ENCODE measurements at regions not wholly inside any gene's neighbourhood (a gene's known extent, or its start where the extent isn't known, plus 50 kb on each side); places are given as distances from the start of the nearest gene placed in this dataset.
"Not testable (repeated sequence)": the region's sequence is repeated elsewhere in the genome, so short reads cannot be mapped to it uniquely, and the experiment has no call there.

GRCh38 chr17:22158364-22158763 is 466.0 kb downstream of the KCNJ18 start:
- Histone ChIP-seq H3K4me3 (no peak overlapping the region), H3K9me3 (replicated peaks) (no peaks in the 10 kb centered on the region), H3K36me3 (no peaks in the 10 kb centered on the region), H3K27me3 (ENCODE audit: low read depth) (no peaks in the 10 kb centered on the region), H3K27ac (replicated peaks) (no peak overlapping the region), H3K4me1 (no peaks in the 10 kb centered on the region)
- TF ChIP-seq CTCF (IDR thresholded peaks at IDR 0.05; ENCODE audit: borderline replicate concordance), result no peak
- DNase-seq, result no peak
- intact Hi-C loops (cut with micrococcal nuclease), result no loop called here

GRCh38 chr17:22161376-22161775 is 469.1 kb downstream of the KCNJ18 start:
- no peak for TF ChIP-seq CTCF (IDR thresholded peaks at IDR 0.05; ENCODE audit: borderline replicate concordance)
- intact Hi-C loops (cut with micrococcal nuclease), result no loop called here

GRCh38 chr17:22171631-22172030 is 479.3 kb downstream of the KCNJ18 start:
- intact Hi-C loops (cut with micrococcal nuclease), result no loop called here
- no peak for DNase-seq
- Histone ChIP-seq H3K27me3 (ENCODE audit: low read depth) (no peaks in the 10 kb centered on the region), H3K4me3 (no peak overlapping the region), H3K27ac (replicated peaks) (no peak overlapping the region), H3K9me3 (replicated peaks) (peaks cover 17% of the 10 kb centered on the region), H3K4me1 (no peaks in the 10 kb centered on the region), H3K36me3 (no peaks in the 10 kb centered on the region)
- no peak for TF ChIP-seq CTCF (IDR thresholded peaks at IDR 0.05; ENCODE audit: borderline replicate concordance)

More at GRCh38 chr17:22161376-22161775, 469.1 kb downstream of the KCNJ18 start:
- peaks cover 7% of the 10 kb centered on the region for H3K9me3 ChIP-seq (replicated peaks)
- DNase-seq, result no peak
- no peaks in the 10 kb centered on the region for H3K36me3 ChIP-seq
- no peaks in the 10 kb centered on the region for H3K4me1 ChIP-seq
- no peak overlapping the region for H3K27ac ChIP-seq (replicated peaks)
- H3K27me3 ChIP-seq (ENCODE audit: low read depth), result no peaks in the 10 kb centered on the region
- no peak overlapping the region for H3K4me3 ChIP-seq

GRCh38 chr17:22193113-22193512 is 500.8 kb downstream of the KCNJ18 start:
- no peak for DNase-seq
- intact Hi-C loops (cut with micrococcal nuclease), result no loop called here
- Histone ChIP-seq H3K4me3 (no peak overlapping the region), H3K36me3 (no peaks in the 10 kb centered on the region), H3K9me3 (replicated peaks) (peaks cover 4% of the 10 kb centered on the region), H3K4me1 (no peaks in the 10 kb centered on the region), H3K27ac (replicated peaks) (no peak overlapping the region), H3K27me3 (ENCODE audit: low read depth) (no peaks in the 10 kb centered on the region)
- no peak for TF ChIP-seq CTCF (IDR thresholded peaks at IDR 0.05; ENCODE audit: borderline replicate concordance)

GRCh38 chr17:22200187-22200586 is 507.9 kb downstream of the KCNJ18 start:
- DNase-seq; H3K27ac ChIP-seq (replicated peaks); intact Hi-C loops (cut with micrococcal nuclease); H3K36me3 ChIP-seq; H3K27me3 ChIP-seq (ENCODE audit: low read depth); H3K4me1 ChIP-seq; H3K4me3 ChIP-seq: not testable (repeated sequence)
- peaks cover 24% of the 10 kb centered on the region for H3K9me3 ChIP-seq (replicated peaks)

- H3K9me3 ChIP-seq (replicated peaks), result peaks cover 22% of the 10 kb centered on the region
- H3K4me1 ChIP-seq, result no peaks in the 10 kb centered on the region
- no peaks in the 10 kb centered on the region for H3K27me3 ChIP-seq (ENCODE audit: low read depth)
These were observed 510.4 kb downstream of the KCNJ18 start for GRCh38 chr17:22202702-22203101.

More at GRCh38 chr17:22202702-22203101, 510.4 kb downstream of the KCNJ18 start:
- Histone ChIP-seq H3K36me3 (no peaks in the 10 kb centered on the region), H3K4me3 (no peak overlapping the region), H3K27ac (replicated peaks) (no peak overlapping the region)
- no peak for TF ChIP-seq CTCF (IDR thresholded peaks at IDR 0.05; ENCODE audit: borderline replicate concordance)
- intact Hi-C loops (cut with micrococcal nuclease), result no loop called here
- no peak for DNase-seq
